ENCODE measurements at regions not wholly inside any gene's neighbourhood (a gene's known extent, or its start where the extent isn't known, plus 50 kb on each side); places are given as distances from the start of the nearest gene placed in this dataset.

- TF ChIP-seq CTCF (IDR thresholded peaks at IDR 0.05): no peak
- TF ChIP-seq POLR2A (IDR thresholded peaks at IDR 0.05): no peak
- no peak for TF ChIP-seq EP300 (IDR thresholded peaks at IDR 0.05)
Measured at GRCh38 chr10:131010965-131011575, 300.5 kb downstream of the TCERG1L start.

All from ovary (tissue), 3 donors.